ENCODE measurements at regions not wholly inside any gene's neighbourhood (a gene's known extent, or its start where the extent isn't known, plus 50 kb on each side); places are given as distances from the start of the nearest gene placed in this dataset.
"Not testable (repeated sequence)": the region's sequence is repeated elsewhere in the genome, so short reads cannot be mapped to it uniquely, and the experiment has no call there.

DNA sequence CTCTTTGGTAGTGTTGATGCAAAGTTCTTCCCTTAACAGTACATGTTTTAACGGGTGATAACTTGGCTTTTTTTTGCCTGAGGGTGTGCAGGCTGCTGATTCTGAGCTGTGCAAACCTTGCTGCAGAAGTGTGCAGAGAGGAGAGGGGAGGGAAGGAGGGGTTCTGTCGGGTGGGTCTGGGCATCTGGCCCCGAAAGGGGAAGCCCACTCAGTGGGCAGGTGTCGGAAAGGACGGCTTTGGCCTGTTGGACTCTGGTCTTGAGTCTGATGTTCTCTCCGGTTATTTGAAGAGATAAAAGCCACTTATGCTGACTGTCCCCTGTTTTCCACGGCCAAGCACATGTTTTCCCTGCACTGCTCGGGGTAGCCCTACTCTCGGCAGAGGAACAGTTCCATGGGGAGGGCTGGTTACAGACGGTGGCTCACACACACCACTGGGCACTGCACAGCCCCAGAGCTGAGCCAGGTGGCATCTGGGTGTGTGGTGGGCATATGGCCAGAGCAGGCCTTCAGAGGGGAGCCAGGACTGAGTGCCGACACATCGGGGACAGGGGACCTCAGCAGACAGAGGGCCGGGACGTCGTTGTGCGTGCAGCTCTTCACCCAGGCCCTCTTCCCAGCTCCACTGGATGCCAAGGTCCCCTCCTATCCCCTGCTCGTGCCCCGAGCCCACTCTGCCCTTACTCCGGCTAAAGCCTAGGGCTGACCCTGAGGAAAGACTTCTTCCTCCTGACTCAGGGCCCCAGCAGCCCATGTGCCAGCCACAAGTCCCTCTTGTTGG, 93.2 kb downstream of the TEX29 start:
- no peak for DNase-seq (ENCODE audit: low read depth in 3 of 3)

GRCh38 chr13:111414341-111414740, 93.9 kb downstream of the TEX29 start:
- no peak for DNase-seq (ENCODE audit: low read depth in 3 of 3)

DNA sequence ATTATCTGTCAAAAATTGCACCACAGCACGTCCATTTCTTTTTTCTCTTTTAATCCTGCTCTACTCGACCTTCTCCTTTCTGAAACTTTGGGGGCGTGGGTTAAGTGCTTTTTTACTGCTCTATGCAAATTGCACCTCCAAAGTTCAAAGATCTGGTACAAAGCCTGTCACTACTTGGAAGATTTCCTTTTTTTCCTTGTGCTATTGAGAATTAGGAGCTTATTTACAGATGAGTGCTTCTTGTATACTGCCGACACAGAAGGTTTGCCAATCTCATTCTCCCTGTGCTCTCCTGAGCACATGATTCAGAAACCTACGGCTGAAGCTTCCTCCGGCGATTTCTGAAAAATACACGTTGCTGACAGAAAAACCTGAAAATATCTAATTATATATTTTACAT, 94.8 kb downstream of the TEX29 start:
- no peak for DNase-seq (ENCODE audit: low read depth in 3 of 3)

DNA sequence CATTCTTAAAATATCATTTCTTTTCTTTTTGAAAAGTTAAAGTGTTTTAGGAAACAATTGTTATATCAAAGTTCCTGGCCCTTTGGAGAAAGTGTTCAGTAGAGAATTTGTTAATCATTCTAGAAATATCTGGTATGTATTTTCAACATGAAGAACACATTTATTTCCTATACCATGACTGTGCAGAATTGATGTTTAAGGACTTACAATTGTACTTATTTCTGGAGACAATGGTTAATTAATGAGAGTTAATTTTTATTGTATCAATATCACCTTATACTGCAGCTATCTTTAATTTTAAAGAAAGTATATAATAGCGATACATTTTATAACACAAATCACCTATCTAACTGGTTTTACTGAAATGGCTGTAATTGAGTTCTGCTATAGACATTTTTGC, 95.3 kb downstream of the TEX29 start:
- DNase-seq (ENCODE audit: low read depth in 3 of 3): no peak

DNA sequence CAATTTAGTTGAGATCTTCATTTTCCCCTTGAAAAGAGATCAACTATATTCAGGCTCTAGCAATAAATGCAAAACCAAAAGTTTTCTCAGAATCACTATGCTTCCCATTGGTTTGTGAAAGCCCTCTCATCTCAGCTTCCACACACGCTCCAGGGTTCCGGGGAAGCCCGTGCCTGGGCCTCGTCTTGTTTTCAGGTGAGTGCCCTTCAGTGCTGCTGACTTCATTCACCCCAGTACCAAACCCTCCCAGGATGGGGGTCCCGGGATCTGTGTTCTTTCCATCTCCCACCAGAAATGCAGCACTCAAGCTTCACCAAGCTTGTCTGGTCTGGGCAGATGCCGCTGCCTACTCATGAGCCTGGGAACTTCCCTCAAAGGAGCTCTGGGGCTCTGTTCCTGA, 97.7 kb downstream of the TEX29 start:
- no peak for DNase-seq (ENCODE audit: low read depth in 3 of 3)

GRCh38 chr13:111420113-111420876, 99.9 kb downstream of the TEX29 start:
- DNase-seq (ENCODE audit: low read depth in 3 of 3): no peak

- DNase-seq (ENCODE audit: low read depth in 3 of 3): no peak
These were observed 100.8 kb downstream of the TEX29 start for GRCh38 chr13:111421216-111421615.

GRCh38 chr13:111422348-111422747, 101.9 kb downstream of the TEX29 start:
- no peak for DNase-seq (ENCODE audit: low read depth in 3 of 3)

DNA sequence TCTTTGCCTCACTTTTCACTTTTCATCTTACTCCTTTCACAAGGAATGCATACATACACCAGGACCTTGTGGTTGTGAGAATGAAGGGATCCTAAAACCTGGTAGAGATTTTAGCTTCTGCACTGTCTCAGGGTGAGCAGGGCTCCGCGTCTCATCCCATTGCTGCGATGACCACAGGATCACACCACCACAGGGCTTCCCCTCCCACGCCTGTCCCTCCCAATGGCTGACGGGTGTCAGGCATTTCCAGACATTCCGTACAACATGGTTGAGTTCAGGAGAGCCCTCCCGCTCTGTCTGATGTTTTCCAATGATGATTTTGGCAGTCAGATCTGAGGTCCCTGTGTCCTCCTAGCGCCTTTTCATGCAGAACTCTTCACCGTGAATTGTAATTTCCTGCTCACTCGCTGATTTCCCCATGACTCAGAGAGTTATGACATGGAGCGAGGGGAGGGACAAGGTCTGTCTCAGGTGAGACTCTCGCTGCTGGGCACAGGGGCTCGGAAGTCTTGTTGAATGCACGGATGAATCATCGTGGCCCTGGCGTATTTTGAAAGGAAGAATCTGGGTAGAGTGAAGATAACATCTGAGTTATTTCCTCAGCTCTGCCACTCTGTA, 102.8 kb downstream of the TEX29 start:
- no peak for DNase-seq (ENCODE audit: low read depth in 3 of 3)

- DNase-seq (ENCODE audit: low read depth in 3 of 3): no peak
These were observed 103.7 kb downstream of the TEX29 start for GRCh38 chr13:111424134-111424533.

GRCh38 chr13:111425326-111425725, 104.9 kb downstream of the TEX29 start:
- DNase-seq (ENCODE audit: low read depth in 3 of 3): no peak

DNA sequence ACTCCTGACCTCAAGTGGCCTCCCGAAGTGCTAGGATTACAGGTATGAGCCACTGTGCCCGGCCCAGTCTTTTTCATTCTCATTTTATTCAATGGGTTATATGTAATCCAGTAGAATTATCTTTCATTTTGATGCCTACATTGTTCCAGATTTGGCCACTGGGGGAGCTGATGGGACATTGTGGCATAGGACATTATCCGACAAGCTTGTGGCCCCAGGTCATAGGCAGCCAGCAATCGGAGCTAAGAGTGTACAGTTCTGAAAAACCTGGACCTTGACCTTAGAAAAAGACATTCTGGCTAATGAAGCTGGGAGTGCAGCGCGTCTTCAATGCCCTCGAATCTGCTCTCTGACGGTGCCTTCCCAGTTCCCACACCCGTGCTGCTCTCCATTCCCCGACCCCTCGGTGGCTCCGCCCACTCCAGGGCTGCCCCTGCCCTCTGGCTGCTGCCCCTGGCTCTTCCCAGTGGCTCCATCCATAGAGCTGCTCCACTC, 108.7 kb downstream of the TEX29 start:
- peak; percentile 4 to 29 (median 17) for DNase-seq (ENCODE audit: low read depth in 3 of 3)

DNA sequence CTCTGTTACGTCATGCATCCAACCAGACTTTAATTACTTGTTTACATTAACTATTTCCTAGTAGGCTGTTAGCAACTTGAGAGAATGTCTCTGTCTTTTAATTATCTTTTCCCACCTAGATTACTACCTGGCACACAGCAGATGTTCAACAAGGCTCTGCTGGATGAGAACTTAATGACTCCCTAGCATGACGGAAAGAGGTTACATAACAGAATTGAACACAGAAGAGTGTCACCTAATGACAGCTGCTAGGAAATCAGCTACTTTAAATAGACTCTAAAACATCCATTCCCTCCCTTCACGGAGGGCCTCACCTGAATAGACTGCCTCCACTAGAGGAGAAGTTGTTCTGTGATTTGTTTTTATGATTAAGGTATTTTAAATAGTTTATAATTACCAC, 110.8 kb downstream of the TEX29 start:
- DNase-seq (ENCODE audit: low read depth in 3 of 3): no peak

DNA sequence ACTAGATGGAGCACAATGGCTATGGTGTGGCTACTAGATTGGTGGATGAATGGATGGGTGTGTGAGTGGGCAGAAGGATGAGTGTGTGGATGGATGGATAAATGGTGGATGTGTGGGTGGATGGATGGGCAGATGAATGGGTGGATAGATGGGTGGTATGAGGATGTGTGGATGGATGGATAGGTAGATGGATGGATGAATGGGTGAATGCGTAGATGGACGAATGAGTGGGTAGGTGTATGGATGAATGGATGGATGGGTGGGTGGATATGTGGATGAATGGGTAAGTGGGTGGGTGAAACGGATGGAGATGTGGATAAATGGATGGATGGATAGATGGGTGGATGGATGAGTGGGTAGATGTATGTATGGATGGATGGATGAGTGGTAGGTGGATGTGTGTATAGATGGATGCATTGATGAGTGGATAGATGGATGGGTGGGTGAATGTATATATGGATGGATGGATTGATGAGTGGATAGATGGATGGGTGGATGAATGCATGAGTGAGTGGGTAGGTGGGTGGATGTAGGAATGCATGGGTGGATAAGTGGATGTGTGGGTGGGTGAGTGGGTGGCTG, 114.2 kb downstream of the TEX29 start:
- DNase-seq (ENCODE audit: low read depth in 3 of 3): no peak

DNA sequence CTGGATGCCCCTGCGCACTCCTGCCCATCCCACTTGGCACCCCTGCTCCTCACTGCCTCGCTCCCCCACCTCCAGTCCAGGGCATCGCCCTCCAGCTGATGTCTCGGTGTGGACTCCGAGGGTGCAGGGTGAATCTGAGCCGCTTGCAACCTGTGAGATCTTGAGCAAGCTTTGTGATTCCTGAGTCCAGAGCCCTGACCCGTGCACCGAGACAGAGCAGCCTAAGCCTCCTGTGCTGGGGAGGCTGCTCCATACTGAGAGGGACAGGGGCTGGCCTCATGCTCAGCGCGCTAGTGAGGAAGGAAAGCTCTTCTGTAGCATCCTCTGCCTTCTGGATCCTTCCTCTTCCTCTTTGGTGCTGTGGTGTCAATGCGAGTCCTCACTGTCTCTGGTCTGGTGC, 116.0 kb downstream of the TEX29 start:
- DNase-seq (ENCODE audit: low read depth in 3 of 3): no peak

GRCh38 chr13:111437417-111437816, 117.0 kb downstream of the TEX29 start:
- DNase-seq (ENCODE audit: low read depth in 3 of 3): no peak

DNA sequence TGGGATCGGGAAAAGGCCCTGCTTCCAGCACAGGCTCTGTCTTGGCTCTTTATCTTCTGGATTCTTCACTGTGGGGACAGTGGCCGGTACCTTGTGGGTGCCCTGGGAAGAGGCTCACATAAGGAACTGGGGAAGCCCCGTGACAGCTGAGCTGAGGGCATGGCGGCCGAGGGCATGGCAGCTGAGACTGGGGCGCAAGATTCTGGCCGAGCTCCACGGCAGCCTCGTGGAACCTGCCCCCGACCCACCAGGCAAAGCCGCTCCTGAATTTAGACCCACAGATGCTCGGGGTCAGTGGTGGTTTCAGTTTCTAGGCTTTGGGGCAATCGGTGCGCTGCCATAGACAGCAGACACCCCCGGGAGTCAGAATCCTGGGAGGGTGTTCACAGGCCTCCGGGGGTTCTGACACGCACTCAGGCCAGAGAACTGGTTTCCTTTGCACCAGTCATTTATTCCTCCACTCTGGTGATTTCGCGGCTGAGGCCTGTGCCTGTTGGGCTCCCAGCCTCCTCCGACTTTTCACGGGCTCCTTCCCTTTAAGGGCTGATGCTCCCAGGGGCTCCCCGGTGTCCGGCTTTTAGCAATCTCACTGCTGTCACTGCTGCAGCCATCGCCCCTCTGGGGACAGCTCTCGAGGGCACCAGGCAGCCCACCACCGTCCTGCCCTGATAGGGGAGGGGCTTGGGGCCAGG, 117.6 kb downstream of the TEX29 start:
- DNase-seq (ENCODE audit: low read depth in 3 of 3): no peak

- DNase-seq (ENCODE audit: low read depth in 3 of 3): not testable (repeated sequence)
These were observed 120.0 kb downstream of the TEX29 start for GRCh38 chr13:111440492-111440891.

- no peak for DNase-seq (ENCODE audit: low read depth in 3 of 3)
These were observed 123.5 kb downstream of the TEX29 start for GRCh38 chr13:111443981-111444380.

- DNase-seq (ENCODE audit: low read depth in 3 of 3): no peak
These were observed 128.1 kb downstream of the TEX29 start for GRCh38 chr13:111448504-111448903.

DNA sequence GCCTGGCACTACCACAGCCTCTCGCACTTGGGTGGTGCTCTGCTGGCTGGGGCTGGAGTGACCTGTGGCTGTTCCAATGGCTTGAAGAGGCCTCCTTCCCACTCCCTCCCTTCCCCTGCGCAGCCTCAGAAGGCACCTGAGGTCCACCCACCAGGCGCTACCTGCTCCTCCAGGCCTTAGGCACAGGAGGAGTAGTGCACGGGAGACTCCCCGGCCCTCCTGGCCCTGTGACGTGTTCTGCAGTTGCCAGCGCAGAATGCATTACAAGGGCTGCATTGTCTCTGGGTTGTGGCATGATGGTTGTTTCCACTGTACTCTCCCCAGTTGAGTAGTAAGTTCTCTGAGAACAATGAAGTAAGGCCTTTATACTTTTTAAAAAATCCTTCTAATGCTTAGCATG, 128.6 kb downstream of the TEX29 start:
- no peak for DNase-seq (ENCODE audit: low read depth in 3 of 3)

GRCh38 chr13:111451402-111451801, 131.0 kb downstream of the TEX29 start:
- DNase-seq (ENCODE audit: low read depth in 3 of 3): no peak
